Superior temporal gyrus (tissue), 1 donor: ENCODE measurements at regions not wholly inside any gene's neighbourhood (a gene's known extent, or its start where the extent isn't known, plus 50 kb on each side); places are given as distances from the start of the nearest gene placed in this dataset.

Experiments
- DNase-seq: peaks from one replicate; pipeline ENCODE4 v3.0.0-alpha.2; 2016; ENCODE audit errors: extremely low spot score

- no peak for DNase-seq
Observed at GRCh38 chr2:860259-860855, 90.3 kb upstream of the SNTG2 start.

DNA sequence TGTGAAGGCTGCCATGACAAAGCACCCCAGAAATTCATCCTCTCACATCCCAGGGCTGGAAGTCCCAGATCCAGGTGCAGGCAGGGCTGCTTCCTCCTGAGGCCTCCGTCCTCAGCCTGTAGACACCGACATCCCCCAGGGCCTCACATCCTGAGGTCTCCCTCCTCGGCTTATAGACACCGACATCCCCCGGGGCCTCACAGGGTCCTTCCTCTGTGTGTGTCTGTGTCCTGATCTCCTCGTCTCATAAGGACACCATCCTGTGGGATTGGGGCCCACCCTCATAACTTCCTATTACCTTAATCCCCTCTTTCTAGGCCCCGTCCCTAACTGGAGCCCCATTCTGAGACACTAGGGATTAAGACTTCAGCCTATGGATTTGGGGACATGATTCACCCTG is 92.0 kb upstream of the SNTG2 start:
- DNase-seq = no peak

- no peak for DNase-seq
Observed at GRCh38 chr2:857937-858336, 92.7 kb upstream of the SNTG2 start.

- no peak for DNase-seq
Observed at GRCh38 chr2:857081-857480, 93.6 kb upstream of the SNTG2 start.

- DNase-seq = no peak
Observed at GRCh38 chr2:856456-856855, 94.2 kb upstream of the SNTG2 start.

DNA sequence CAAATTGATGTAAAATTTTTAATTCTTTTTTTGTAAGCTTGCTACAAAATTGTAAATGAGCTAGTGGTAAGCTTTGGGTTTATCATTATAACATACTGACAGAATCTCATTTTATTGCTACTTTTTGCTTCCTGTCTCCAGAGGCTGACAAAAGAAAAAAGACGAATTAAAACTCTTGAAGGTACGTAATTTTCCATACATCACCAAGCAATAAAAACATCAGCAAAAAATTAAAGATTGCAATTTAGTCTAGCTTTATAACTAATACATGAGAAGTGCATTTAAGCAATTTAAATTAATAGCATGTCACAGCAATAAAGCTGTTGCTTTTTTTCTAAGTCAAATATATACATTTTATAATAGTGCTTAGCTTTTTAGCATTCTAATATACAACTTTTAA is 94.6 kb upstream of the SNTG2 start:
- DNase-seq = no peak

DNA sequence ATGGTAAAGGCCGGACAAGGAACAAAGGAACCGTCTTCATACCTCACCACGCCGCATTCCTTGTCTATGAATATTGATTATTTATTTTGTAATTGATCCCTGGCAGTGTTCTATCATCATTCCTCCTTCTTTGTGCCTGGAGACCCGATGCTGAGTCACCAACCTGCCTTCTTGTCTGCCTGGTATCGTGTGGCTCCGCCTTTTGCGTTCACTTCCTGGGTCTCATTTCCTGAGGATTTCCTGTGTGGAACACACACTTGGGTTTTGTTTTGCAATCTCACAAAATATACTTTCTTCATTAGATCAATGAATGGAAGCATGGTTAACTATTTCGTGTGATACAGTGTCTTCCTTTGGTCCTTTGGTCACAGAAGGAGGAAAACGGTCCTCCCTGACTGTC is 95.5 kb upstream of the SNTG2 start:
- no peak for DNase-seq

DNA sequence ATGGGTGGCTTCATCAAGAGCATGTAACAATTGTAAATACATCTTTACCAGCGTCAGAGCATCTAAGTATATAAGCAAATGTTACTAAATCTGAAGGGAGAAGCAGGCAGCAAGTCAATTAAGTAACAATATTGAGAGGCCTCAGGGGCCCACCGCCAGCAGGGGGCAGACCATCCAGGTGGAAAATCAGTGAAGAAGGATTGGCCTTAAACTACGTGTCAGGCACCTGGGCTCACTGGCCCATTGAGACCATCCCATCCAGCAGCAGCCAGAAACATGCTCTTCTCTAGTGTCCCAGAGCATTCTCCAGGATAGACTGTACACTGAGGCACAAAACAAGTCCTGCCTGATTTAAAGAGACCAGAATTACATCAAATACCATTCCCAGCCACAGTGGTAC is 96.2 kb upstream of the SNTG2 start:
- no peak for DNase-seq

- DNase-seq = no peak
Observed at GRCh38 chr2:853203-853870, 97.3 kb upstream of the SNTG2 start.

- DNase-seq = no peak
Observed at GRCh38 chr2:852168-852567, 98.5 kb upstream of the SNTG2 start.

DNA sequence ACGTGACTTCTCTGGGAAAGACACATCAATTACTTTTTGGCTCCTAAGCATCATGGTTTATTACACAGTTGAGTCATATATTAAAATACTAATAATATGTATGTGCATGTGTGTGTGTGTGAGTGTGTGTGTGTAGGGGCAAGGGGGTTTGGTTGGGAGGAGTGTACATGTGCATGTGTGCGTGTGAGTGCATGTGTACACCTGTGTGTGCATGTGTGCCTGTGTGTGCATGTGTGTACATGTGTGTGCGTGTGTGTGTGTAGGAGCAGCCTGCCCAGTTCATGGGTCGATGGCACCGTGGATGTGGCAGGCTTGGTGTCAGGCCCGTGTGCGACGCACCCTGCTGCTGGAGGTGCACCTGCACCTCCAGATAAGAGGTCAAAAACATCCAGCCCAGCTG is 99.0 kb upstream of the SNTG2 start:
- DNase-seq = no peak

DNA sequence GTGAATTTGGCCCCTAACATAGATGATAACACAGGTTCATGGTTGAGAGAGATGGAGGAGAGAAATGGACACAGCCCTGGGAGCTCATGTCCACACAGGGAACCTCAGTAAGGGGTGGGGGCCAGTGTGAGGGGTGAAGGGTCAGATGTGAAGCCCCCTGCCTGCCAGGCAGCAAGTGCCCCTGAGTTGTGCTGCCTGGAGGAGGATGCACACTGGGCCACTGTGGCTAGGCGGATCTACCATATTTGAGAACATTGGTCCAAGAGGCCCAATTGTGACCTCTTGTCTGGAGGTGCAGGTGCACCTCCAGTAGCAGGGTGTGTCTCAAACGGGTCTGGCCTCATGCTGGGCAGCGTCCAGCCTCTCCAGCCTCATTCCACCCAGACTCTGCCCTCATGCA is 99.6 kb upstream of the SNTG2 start:
- no peak for DNase-seq

DNA sequence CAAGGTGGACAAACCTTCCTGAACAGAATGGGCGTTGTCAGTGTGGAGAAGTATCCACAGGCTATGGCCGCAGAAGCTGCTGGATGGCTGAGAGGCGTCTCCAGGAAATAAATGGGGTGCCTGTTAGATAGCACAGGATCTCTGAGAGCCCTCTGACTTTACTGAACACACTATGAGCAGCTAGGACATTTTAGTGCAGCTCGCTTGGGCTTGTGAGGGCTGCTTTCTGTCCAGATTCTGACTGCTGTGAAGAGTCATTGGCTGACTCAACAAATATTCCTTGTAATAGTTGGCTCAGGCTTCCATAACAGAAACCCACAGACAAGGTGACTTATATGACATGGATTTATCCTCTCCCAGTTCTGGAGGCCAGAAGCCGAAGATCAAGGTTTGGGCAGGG is 100.2 kb upstream of the SNTG2 start:
- no peak for DNase-seq

- DNase-seq = no peak
Observed at GRCh38 chr2:848099-848498, 102.5 kb upstream of the SNTG2 start.

- DNase-seq = no peak
Observed at GRCh38 chr2:847669-848068, 103.0 kb upstream of the SNTG2 start.

- no peak for DNase-seq
Observed at GRCh38 chr2:844715-845114, 105.9 kb upstream of the SNTG2 start.

- no peak for DNase-seq
Observed at GRCh38 chr2:842151-842803, 108.4 kb upstream of the SNTG2 start.

DNA sequence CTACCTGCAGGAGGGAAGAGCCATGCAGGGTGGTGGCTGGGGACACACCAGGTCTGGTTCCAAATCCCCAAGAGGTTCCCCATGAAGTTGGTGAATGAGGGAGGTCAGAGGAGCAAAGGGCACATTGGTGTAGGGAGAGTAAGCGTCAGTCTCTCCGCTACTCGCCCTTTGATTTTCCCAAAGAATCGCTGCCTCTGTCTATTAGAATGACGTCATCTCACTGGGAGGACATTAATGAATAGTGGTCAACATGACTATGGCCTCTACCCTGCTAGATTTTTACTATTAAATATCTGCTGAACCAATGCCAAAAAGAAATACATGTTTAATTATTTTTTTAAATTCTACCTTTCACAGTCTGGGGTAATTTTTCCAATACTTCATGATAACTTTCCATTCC is 109.6 kb upstream of the SNTG2 start:
- DNase-seq = no peak

DNA sequence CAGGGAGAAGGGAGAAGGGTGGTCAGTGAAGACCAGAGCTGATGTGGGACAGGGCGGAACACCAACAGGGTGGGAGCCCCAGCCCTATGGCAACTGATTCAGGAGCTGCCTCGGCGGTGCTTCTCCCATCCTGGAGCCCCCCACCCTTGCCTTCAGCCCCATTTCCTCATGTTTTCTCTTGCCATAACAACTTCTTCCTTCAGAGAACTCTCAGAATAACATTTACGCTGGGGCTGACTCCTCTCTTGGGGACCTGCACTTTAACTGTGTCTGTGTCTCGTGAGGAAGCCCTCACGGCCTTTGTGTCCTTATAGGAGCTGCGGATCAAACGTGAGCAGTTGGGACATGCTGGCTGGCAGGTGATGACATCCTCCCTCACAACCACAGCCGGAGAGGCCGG is 116.4 kb upstream of the SNTG2 start:
- no peak for DNase-seq

- DNase-seq = no peak
Observed at GRCh38 chr2:833180-833579, 117.5 kb upstream of the SNTG2 start.

DNA sequence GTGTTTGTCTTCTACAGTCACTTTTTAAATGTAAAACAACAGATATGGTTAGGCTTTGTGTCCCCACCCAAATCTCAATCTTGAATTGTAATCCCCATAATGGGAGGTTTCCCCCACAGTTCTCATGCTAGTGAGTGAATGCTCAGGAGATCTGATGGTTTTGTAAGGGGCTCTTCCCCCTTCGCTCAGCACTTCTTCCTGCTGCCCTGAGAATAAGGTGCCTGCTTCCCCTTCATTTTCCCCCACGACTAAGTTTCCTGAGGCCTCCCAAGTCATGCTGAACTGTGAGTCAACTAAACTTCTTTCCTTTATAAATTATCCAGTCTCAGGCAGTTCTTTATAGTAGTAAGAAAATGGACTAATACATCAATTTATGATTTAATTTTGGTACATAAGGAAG is 118.0 kb upstream of the SNTG2 start:
- DNase-seq = no peak

DNA sequence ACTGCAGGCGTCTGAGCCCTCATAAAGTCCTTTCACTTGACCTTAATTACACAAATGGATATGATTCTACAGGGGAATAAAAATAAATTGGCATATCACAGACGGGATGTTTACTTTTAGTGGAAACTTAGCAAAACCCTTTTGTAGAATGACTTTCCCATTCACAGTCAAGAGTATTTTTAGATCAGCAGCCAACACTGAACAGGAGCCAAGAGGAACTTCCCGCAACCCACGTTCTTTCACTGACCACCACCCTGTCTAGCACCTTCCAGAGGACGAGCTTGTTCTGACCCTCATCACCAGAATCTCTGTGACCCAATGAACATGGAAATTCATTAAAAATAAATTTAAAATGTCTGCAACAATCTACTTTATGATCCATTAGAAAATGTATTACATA is 119.0 kb upstream of the SNTG2 start:
- no peak for DNase-seq

GRCh38 chr2:831225-831536 is 119.5 kb upstream of the SNTG2 start:
- no peak for DNase-seq
